ENCODE measurements at regions not wholly inside any gene's neighbourhood (a gene's known extent, or its start where the extent isn't known, plus 50 kb on each side); places are given as distances from the start of the nearest gene placed in this dataset.

DNA sequence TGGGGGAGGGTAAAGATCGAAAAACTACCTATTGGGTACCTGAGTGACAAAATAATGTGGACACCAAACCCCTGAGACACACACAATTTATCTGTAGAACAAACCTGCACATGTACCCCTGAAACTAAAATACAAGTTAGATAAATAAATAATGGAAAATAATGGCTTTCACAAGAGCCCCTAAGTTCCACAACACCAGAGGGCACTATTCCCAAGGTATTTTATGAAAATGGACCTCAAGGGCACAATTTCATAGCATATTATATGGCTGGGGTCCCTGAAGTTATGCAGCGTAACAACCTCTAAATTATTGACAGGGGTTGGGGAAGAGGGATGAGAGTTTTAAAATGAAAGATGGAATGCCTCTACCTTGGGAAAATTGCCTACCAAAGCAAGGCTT is 81.3 kb upstream of the TMEM33 start:
- intact Hi-C loops (cut with micrococcal nuclease; ENCODE audit: unreplicated experiment) (no loop called here), in situ Hi-C loops (cut with HindIII; ENCODE audit: low pct_unique_long_range_greater_than_20kb, low sequenced_read_pairs) (no loop called here)
- Histone ChIP-seq H3K9me3 (ENCODE audit: control insufficient read depth, insufficient read depth, low read depth, low read length) (no peaks in the 10 kb centered on the region), H3K4me3 (ENCODE audit: low read depth in 2 of 2, low read length in 2 of 2) (no peak overlapping the region), H3K36me3 (ENCODE audit: control insufficient read depth, insufficient read depth, low read length) (no peaks in the 10 kb centered on the region), H3K27ac (ENCODE audit: low read length) (no peak overlapping the region), H3K27me3 (ENCODE audit: control insufficient read depth, insufficient read depth, low read length) (no peaks in the 10 kb centered on the region), H3K4me1 (ENCODE audit: control insufficient read depth, insufficient read depth, low read length) (no peaks in the 10 kb centered on the region)
- TF ChIP-seq TCF7L2 (IDR thresholded peaks at IDR 0.05; ENCODE audit: low read depth, low read length) = no peak
- TF ChIP-seq, protein P1, sequence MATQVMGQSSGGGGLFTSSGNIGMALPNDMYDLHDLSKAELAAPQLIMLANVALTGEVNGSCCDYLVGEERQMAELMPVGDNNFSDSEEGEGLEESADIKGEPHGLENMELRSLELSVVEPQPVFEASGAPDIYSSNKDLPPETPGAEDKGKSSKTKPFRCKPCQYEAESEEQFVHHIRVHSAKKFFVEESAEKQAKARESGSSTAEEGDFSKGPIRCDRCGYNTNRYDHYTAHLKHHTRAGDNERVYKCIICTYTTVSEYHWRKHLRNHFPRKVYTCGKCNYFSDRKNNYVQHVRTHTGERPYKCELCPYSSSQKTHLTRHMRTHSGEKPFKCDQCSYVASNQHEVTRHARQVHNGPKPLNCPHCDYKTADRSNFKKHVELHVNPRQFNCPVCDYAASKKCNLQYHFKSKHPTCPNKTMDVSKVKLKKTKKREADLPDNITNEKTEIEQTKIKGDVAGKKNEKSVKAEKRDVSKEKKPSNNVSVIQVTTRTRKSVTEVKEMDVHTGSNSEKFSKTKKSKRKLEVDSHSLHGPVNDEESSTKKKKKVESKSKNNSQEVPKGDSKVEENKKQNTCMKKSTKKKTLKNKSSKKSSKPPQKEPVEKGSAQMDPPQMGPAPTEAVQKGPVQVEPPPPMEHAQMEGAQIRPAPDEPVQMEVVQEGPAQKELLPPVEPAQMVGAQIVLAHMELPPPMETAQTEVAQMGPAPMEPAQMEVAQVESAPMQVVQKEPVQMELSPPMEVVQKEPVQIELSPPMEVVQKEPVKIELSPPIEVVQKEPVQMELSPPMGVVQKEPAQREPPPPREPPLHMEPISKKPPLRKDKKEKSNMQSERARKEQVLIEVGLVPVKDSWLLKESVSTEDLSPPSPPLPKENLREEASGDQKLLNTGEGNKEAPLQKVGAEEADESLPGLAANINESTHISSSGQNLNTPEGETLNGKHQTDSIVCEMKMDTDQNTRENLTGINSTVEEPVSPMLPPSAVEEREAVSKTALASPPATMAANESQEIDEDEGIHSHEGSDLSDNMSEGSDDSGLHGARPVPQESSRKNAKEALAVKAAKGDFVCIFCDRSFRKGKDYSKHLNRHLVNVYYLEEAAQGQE (IDR thresholded peaks at IDR 0.05; ENCODE audit: insufficient read depth in 1 of 2, low read depth in 2 of 2, low read length in 1 of 2) = no peak
- TF ChIP-seq SIN3A (IDR thresholded peaks at IDR 0.05; ENCODE audit: borderline replicate concordance, insufficient read depth, low read depth, low read length) = no peak
- TF ChIP-seq, protein P2, sequence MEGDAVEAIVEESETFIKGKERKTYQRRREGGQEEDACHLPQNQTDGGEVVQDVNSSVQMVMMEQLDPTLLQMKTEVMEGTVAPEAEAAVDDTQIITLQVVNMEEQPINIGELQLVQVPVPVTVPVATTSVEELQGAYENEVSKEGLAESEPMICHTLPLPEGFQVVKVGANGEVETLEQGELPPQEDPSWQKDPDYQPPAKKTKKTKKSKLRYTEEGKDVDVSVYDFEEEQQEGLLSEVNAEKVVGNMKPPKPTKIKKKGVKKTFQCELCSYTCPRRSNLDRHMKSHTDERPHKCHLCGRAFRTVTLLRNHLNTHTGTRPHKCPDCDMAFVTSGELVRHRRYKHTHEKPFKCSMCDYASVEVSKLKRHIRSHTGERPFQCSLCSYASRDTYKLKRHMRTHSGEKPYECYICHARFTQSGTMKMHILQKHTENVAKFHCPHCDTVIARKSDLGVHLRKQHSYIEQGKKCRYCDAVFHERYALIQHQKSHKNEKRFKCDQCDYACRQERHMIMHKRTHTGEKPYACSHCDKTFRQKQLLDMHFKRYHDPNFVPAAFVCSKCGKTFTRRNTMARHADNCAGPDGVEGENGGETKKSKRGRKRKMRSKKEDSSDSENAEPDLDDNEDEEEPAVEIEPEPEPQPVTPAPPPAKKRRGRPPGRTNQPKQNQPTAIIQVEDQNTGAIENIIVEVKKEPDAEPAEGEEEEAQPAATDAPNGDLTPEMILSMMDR (IDR thresholded peaks at IDR 0.05) = no peak
- TF ChIP-seq POLR2AphosphoS5 (IDR thresholded peaks at IDR 0.05; ENCODE audit: low read depth, low read length) = no peak
- BruUV-seq (replicated peaks) = no TSS peak
- DNase-seq (ENCODE audit: low read depth, low spot score) (no peak), ATAC-seq (no peak)
- ChIA-PET POLR2A (no interaction called here), CTCF (no interaction called here)

GRCh38 chr4:41852229-41852628 is 83.0 kb upstream of the TMEM33 start:
- ChIA-PET POLR2A (no interaction called here), CTCF (no interaction called here)
- ATAC-seq (no peak), DNase-seq (ENCODE audit: low read depth, low spot score) (no peak)
- Histone ChIP-seq H3K9me3 (ENCODE audit: control insufficient read depth, insufficient read depth, low read depth, low read length) (no peaks in the 10 kb centered on the region), H3K27me3 (ENCODE audit: control insufficient read depth, insufficient read depth, low read length) (no peaks in the 10 kb centered on the region), H3K27ac (ENCODE audit: low read length) (no peak overlapping the region), H3K4me3 (ENCODE audit: low read depth in 2 of 2, low read length in 2 of 2) (no peak overlapping the region), H3K36me3 (ENCODE audit: control insufficient read depth, insufficient read depth, low read length) (no peaks in the 10 kb centered on the region), H3K4me1 (ENCODE audit: control insufficient read depth, insufficient read depth, low read length) (no peaks in the 10 kb centered on the region)
- no peak for TF ChIP-seq TCF7L2 (IDR thresholded peaks at IDR 0.05; ENCODE audit: low read depth, low read length)
- no peak for TF ChIP-seq POLR2AphosphoS5 (IDR thresholded peaks at IDR 0.05; ENCODE audit: low read depth, low read length)
- TF ChIP-seq, protein P2 (IDR thresholded peaks at IDR 0.05) = no peak
- no peak for TF ChIP-seq SIN3A (IDR thresholded peaks at IDR 0.05; ENCODE audit: borderline replicate concordance, insufficient read depth, low read depth, low read length)
- TF ChIP-seq, protein P1 (IDR thresholded peaks at IDR 0.05; ENCODE audit: insufficient read depth in 1 of 2, low read depth in 2 of 2, low read length in 1 of 2) = no peak
- in situ Hi-C loops (cut with HindIII; ENCODE audit: low pct_unique_long_range_greater_than_20kb, low sequenced_read_pairs) (no loop called here), intact Hi-C loops (cut with micrococcal nuclease; ENCODE audit: unreplicated experiment) (no loop called here)
- BruUV-seq (replicated peaks) = no TSS peak

Measured in Panc1 (cell line).